Keratinocyte (primary cell): ENCODE measurements at regions not wholly inside any gene's neighbourhood (a gene's known extent, or its start where the extent isn't known, plus 50 kb on each side); places are given as distances from the start of the nearest gene placed in this dataset.

Experiments used
- DNase-seq: peaks from one replicate; pipeline ENCODE4 v3.0.0-alpha.2; 2011; ENCODE audit warnings: low read depth, missing footprints, low spot score
- FAIRE-seq: peaks from 2 replicates; lab custom pipeline; 2011; peaks lifted over from hg19 to GRCh38; lab: Jason Lieb, UNC
- H2AFZ ChIP-seq: 2 replicates; pipeline ENCODE4 v1.6.0; 2012; ENCODE audit warnings: low read length, control low read depth, inconsistent platforms; ENCODE audit not compliant: control insufficient read depth
- H3K27ac ChIP-seq: 2 replicates; pipeline ENCODE4 v1.5.1; 2011; ENCODE audit warnings: low read length; ENCODE audit not compliant: control insufficient read depth, insufficient read depth
- H3K27me3 ChIP-seq: 3 replicates; pipeline ENCODE4 v1.6.0; 2011; ENCODE audit warnings: low read length; ENCODE audit not compliant: control insufficient read depth, insufficient read depth; ENCODE audit errors: extremely low read depth
- H3K36me3 ChIP-seq, 2 experiments: 2 replicates in 1 of 2; 3 replicates in 1 of 2; pipeline ENCODE4 v1.5.1; 2011; ENCODE audit warnings: low read length in 2 of 2, mild to moderate bottlenecking in 1 of 2; ENCODE audit not compliant: control insufficient read depth in 2 of 2, insufficient read depth in 2 of 2; ENCODE audit errors: extremely low read depth in 1 of 2
- H3K4me1 ChIP-seq: 3 replicates; pipeline ENCODE4 v1.5.1; 2011; ENCODE audit warnings: low read length; ENCODE audit not compliant: control insufficient read depth, insufficient read depth; ENCODE audit errors: extremely low read depth
- H3K4me2 ChIP-seq: 3 replicates; pipeline ENCODE4 v1.6.0; 2011; ENCODE audit warnings: low read depth, low read length; ENCODE audit not compliant: control insufficient read depth, insufficient read depth; ENCODE audit errors: extremely low read depth
- H3K4me3 ChIP-seq, 3 experiments: fragments of 200-600 bp in 1 of 3; sonication (generic) in 1 of 3; 2 replicates in 2 of 3; 3 replicates in 1 of 3; pipeline ENCODE4 v1.5.1; 2011 to 2016; ENCODE audit warnings: low read length in 3 of 3, mild to moderate bottlenecking in 3 of 3, control low read depth in 2 of 3, inconsistent platforms in 1 of 3, low read depth in 1 of 3, mixed read lengths in 1 of 3, mixed run types in 1 of 3, moderate library complexity in 1 of 3; ENCODE audit not compliant: control insufficient read depth in 2 of 3, insufficient read depth in 2 of 3; ENCODE audit errors: extremely low read depth in 1 of 3
- H3K79me2 ChIP-seq: 2 replicates; pipeline ENCODE4 v1.6.0; 2012; ENCODE audit warnings: low read length; ENCODE audit not compliant: control insufficient read depth, insufficient read depth
- H3K9ac ChIP-seq: 3 replicates; pipeline ENCODE4 v1.6.0; 2011; ENCODE audit warnings: low read length; ENCODE audit not compliant: control insufficient read depth, insufficient read depth; ENCODE audit errors: extremely low read depth
- H3K9me1 ChIP-seq: 3 replicates; pipeline ENCODE4 v1.6.0; 2011; ENCODE audit warnings: low read length; ENCODE audit not compliant: control insufficient read depth, insufficient read depth; ENCODE audit errors: extremely low read depth
- H3K9me3 ChIP-seq: 2 replicates; pipeline ENCODE4 v1.5.1; 2012; ENCODE audit warnings: low read depth, low read length; ENCODE audit not compliant: control insufficient read depth
- H4K20me1 ChIP-seq: 3 replicates; pipeline ENCODE4 v1.6.0; 2011; ENCODE audit warnings: low read length; ENCODE audit not compliant: control insufficient read depth, insufficient read depth; ENCODE audit errors: extremely low read depth
- CTCF ChIP-seq, 3 experiments: IDR thresholded peaks in 1 of 3; conservative IDR thresholded peaks in 1 of 3; optimal IDR thresholded peaks in 1 of 3; 2 replicates in 2 of 3; 3 replicates in 1 of 3; pipeline versions ENCODE3 to v1.5.1; 2011; ENCODE audit warnings: low read length in 3 of 3, mild to moderate bottlenecking in 3 of 3, moderate library complexity in 2 of 3, control low read depth in 1 of 3, inconsistent platforms in 1 of 3; ENCODE audit not compliant: insufficient read depth in 2 of 3; ENCODE audit errors: extremely low read depth in 1 of 3
- EZH2 ChIP-seq: IDR thresholded peaks from one replicate; pipeline ENCODE4 v1.6.1; 2012; ENCODE audit warnings: inconsistent platforms, mild to moderate bottlenecking, low read length, moderate library complexity
- dilution Hi-C: fragments of 300-500 bp; cut with MboI; formaldehyde crosslinking; loops from one replicate; pipeline ENCODE4 v1.7.0; 2020; ENCODE audit warnings: low sequenced_read_pairs; ENCODE audit not compliant: extremely low pct_ligation_motif_present

GRCh38 chr6:113178349-113178748 lies 678.8 kb upstream of the MARCKS start:
- Histone ChIP-seq H4K20me1 (no peaks in the 10 kb centered on the region), H3K27ac (no peak overlapping the region), H3K4me1 (peaks cover 12% of the 10 kb centered on the region), H3K9ac (no peak overlapping the region), H3K27me3 (no peaks in the 10 kb centered on the region), H2AFZ (no peak overlapping the region), H3K9me1 (no peaks in the 10 kb centered on the region), H3K9me3 (no peaks in the 10 kb centered on the region), H3K36me3 (no peaks in the 10 kb centered on the region), H3K4me2 (no peak overlapping the region), H3K79me2 (no peaks in the 10 kb centered on the region), H3K4me3 (no peak overlapping the region)
- DNase-seq (no peak), FAIRE-seq (peak; percentile 69)
- dilution Hi-C loops = no loop called here
- TF ChIP-seq EZH2 (no peak), CTCF (optimal IDR thresholded peaks at IDR 0.05 in 1 of 3, IDR thresholded peaks at IDR 0.05 in 1 of 3, conservative IDR thresholded peaks at IDR 0.05 in 1 of 3; ENCODE audit: extremely low read depth in 1 of 3, insufficient read depth in 2 of 3, low read length in 3 of 3) (no peak)

- no peaks in the 10 kb centered on the region for H3K27me3 ChIP-seq
- no peak for FAIRE-seq
- H3K9me1 ChIP-seq = no peaks in the 10 kb centered on the region
- dilution Hi-C loops = no loop called here
- H3K4me2 ChIP-seq = no peak overlapping the region
- no peak overlapping the region for H3K4me3 ChIP-seq
- DNase-seq = no peak
- H3K36me3 ChIP-seq = no peaks in the 10 kb centered on the region
- TF ChIP-seq CTCF (optimal IDR thresholded peaks at IDR 0.05 in 1 of 3, IDR thresholded peaks at IDR 0.05 in 1 of 3, conservative IDR thresholded peaks at IDR 0.05 in 1 of 3; ENCODE audit: extremely low read depth in 1 of 3, insufficient read depth in 2 of 3, low read length in 3 of 3) (no peak), EZH2 (no peak)
- no peaks in the 10 kb centered on the region for H3K9me3 ChIP-seq
- no peak overlapping the region for H3K27ac ChIP-seq
- no peak overlapping the region for H3K9ac ChIP-seq
- no peak overlapping the region for H2AFZ ChIP-seq
- H3K79me2 ChIP-seq = no peaks in the 10 kb centered on the region
- peaks cover 12% of the 10 kb centered on the region for H3K4me1 ChIP-seq
- no peaks in the 10 kb centered on the region for H4K20me1 ChIP-seq
Measured at GRCh38 chr6:113181164-113181563, 676.0 kb upstream of the MARCKS start.
